DOHH2 (cell line): ENCODE measurements at regions not wholly inside any gene's neighbourhood (a gene's known extent, or its start where the extent isn't known, plus 50 kb on each side); places are given as distances from the start of the nearest gene placed in this dataset.

Experiments
- CTCF ChIP-seq: fragments of 200-600 bp; sonication (generic); IDR thresholded peaks from one replicate; pipeline ENCODE4 v1.5.1; 2014; ENCODE audit warnings: antibody characterized with exemption, mild to moderate bottlenecking, low read depth, low read length; ENCODE audit not compliant: poor library complexity, severe bottlenecking
- EZH2phosphoT487 ChIP-seq: fragments of 200-600 bp; sonication (generic); IDR thresholded peaks from 2 replicates; pipeline ENCODE4 v1.6.1; 2017; ENCODE audit warnings: borderline replicate concordance, mild to moderate bottlenecking, antibody characterized with exemption, low read length, moderate library complexity, mixed read lengths

- TF ChIP-seq CTCF (no peak), EZH2phosphoT487 (no peak)
Measured at GRCh38 chr2:223121283-223121682, 69.3 kb downstream of the KCNE4 start.
